Fibroblast of skin of abdomen (primary cell): ENCODE measurements at regions not wholly inside any gene's neighbourhood (a gene's known extent, or its start where the extent isn't known, plus 50 kb on each side); places are given as distances from the start of the nearest gene placed in this dataset.
"Not testable (repeated sequence)": the region's sequence is repeated elsewhere in the genome, so short reads cannot be mapped to it uniquely, and the experiment has no call there.

Experiments used
- DNase-seq: peaks from one replicate; pipeline ENCODE4 v3.0.0-alpha.2; 2013

DNA sequence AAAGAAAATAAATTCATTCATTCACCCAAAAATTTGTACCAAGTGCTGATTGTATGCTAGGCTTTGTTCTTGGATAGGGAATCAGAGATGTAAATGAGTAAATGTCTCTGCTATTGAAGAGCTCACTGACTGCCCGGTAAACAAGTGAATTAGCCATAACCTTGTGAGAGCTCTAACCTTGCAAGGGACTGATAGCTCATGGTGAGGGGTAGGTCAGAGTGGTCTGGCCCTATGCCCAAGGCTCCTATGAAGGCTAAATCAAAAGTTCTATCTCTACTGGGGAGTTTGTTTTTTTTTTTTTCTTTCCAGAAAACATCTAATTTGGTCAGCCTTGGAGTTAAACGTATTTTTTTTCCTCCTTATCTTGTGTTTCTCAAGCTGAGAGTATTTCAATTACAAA lies 172.8 kb upstream of the CDH11 start:
- no peak for DNase-seq

DNA sequence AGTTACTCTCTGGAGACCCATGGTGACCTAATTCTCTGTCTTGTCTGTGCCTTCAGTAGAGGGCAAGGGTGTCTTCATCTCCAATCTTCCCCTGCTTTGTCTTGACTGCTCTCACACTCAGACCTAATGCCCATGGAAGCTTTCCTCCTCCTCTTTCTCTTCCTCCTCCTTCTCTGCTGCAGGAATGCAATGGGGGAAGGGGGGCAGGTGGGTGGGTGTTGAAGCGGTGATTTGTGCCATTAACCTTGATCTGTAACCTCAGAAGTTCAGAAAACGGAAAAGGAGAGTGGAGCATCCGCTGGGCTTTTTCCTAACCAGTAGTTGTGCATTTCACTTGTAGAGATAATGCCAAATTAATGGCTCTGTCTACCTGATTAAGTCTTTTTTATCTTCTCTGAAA lies 172.3 kb upstream of the CDH11 start:
- no peak for DNase-seq

DNA sequence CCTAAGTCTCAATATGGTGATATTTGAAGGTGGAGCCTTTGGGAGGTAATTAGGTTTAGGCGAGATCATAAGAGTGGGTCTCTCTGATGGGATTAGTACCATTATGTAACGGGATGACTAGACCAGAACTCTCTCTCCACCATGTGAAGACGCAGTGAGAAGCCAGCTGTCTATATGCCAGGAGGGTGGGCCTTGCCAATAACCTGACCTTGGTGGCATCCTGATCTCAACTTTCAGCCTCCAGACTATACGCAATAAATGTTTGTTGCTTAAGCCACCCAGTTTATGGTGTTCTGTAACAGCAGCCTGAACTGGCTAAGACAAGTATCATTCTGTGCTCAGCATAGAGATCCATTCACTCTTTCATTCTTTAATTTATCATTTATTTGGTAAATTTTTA lies 167.2 kb upstream of the CDH11 start:
- no peak for DNase-seq

DNA sequence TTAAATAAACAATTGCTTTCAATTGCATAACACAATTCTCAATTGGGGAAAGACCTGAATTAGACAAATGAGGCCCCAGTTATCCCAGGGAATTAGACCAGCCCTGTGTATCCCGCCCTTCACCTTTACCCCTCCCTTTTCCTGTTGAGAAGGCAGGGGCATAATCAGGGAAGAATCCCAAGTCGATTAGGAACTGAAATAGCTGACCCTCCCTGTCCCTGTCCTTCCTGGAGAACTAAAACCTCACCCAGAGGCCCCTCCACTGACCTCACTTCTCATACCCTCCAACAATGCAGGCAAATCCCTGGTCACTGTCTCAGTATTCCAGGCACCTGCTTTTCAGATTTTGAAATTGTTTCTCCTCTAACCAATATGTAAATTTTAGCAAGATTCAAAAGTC lies 165.4 kb upstream of the CDH11 start:
- DNase-seq = no peak

DNA sequence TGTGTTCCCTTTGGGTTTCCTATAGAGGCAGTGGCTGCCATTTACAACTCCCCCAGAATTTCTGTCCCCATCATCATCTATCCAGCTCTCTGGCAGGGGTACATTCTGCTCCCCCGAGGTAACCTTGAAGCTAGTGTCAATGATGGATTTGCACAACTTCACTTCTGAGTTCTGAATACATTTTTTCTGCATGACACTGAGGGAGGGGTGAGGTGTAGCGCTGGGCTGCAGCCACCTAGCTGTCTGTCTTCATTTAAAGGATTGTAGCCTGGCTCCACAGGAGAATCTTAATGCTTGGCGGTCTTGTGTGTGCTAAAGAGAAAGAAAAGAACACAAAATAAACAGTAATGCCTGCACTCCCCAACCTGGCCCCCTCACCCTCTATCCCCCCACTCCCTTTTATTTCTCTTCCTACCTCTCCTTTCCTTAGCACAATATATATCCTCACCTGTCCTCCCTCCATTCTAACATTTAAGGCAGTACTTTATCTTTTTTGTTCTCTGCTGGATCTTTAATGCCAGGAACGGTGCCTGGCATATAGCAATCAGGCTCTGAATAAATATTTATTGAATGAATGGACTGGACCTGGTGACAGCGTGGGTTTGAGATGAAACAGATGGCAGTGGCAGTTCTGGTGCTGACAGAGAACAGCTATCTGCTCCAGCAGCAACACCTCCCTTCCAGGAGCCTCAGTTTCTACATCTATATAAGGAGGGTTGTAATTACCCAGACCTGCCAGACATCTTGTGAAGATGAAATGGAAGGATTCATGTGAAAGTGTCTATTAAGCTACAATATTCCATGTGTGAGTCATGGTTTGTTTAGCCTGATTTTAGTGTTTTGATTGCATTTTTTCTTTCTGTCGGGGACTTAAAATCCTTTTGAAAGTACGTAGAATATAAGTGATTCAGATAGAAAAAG lies 163.5 kb upstream of the CDH11 start:
- no peak for DNase-seq

DNA sequence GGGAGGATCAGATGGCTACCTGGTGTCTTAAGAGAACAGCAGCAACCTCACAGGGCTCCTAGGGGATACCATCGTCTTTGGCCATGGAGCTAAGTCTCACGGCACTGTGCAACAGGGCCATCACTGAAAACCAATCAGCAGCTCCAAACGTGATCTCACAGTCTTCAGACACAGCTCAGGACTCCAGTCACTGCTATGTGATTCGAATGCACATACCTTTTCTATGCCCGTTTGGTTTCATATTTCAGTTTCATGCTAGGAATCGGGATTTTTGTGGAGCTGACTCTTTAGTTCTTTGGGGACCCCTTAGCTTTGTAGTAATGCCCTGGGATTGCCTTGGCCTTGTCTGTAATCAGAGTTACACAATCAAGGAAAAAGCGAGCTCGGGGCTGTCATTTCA lies 162.8 kb upstream of the CDH11 start:
- DNase-seq = peak; percentile 36

DNA sequence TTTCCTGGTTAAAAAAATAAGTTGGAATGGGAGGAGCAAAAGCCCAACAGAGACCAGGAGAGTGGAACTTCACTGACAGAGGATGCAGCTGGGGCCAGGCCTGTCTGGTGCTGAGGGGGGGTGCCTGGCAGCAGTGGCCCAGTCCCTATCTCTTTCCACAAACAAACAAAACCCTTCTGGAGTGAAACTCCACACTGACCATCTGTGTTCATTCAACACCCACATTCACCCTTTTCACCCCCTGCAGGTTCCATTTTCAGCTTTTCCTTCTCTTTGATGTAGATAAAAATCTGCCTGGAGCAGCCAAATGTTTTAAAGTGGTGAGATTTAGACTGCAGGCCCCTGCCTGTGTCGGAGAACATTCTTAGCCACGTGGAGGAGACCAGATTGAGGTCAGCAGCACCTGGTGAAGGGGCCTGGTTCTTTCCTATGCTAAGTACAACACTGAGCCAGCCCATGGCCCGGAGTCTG lies 161.4 kb upstream of the CDH11 start:
- DNase-seq = no peak

DNA sequence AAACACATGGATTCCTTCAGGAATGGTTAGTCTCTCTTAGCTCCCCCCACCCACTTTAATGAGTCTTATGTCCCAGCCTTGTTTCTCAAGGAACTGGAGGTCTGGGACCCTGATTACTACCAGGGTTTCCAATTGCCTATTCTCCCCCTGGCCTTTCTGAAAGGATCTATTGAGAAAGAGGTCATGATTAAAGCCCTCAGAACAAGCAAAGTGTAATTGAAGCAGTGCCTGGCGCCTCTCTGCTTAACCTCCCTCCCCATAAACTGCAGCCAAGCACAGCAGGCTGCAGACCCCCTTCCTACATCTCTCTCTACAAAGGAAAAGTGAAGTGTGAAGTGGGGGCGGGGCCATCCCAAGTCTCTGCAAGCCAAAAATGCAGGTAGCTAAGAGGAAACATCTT lies 159.7 kb upstream of the CDH11 start:
- no peak for DNase-seq

DNA sequence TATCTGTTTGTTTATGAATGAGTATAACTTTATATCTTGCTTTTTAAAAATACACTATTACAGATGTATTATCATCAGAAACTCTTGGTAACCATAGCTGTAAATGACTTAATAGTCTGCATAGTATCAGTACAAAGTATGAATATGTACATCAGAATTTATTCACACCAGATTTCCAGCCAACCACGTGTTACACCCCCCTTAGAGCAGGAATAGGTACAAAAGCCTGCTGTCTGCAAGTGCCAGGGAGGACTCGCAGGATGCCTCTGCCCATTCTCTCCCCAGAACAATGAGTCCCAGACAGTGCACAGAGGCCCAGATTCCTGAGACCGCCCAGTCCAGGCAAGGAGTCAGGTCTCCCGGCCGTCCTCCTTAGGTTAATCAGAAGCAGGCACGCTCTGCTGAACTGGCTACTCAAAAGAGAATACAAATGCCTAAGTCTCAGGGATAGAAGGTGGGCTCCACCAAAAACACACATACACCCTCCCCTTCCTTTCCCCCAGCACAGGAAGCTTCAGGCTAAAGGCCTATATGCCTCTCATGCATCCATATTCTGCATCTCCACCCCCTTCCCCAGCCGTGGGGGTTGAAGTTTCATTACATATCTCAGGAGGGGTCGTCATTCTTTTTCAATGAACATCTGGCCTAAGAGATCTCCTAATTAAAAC lies 159.1 kb upstream of the CDH11 start:
- DNase-seq = no peak

DNA sequence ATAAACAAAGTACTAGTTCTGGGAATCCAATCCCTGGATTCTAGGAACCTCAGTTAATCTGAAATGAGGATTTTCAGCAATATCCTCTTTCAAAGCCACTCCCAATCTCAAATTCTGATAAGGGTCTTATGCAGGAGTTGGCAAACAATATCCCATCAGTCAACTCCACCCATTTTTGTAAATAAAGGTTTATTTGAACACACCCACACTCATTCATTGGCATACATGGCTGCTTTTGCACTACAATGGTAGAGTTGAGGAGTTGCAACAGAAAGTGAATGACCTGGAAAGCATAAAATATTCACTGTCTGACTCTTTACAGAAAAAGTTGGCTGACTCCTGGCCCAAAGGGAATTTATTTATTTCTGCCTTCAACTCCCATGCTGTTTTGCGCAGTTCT lies 157.7 kb upstream of the CDH11 start:
- no peak for DNase-seq

DNA sequence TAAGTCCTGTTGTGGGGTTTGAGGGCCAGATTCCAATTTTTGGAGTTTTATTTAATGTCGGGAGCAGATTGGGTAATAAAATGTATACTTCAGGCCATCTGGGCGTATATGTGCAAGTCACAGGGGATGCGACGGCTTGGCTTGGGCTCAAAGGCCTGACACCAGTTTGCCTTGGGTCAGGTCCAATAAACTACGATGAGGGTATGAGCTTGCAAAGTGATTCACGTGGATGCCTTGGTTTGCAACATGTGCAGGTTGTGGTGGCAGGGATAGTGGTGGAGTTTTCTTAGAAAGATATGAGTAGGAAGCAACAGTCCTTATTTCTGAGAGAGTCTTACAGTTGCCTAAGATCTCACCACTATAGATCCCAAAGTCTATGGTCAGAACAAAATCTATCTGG lies 157.0 kb upstream of the CDH11 start:
- no peak for DNase-seq

DNA sequence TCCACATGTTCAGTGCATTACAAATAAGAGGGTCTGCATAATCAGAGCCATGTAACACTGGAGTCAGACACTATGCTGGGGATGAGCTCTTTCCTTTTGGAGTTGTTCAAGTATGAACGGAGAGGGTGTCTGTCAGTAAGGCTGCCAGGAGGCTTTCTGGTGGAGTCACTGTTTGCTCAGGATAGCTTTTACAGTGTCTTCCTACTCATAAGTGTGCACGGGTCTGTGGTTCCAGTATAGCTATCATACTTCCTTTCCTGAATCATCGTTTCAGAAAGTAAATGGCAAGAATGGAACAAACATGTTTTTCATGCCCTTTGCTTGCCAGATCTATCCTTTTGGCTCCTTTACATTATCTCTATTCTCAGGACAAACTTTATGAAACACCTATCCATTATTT lies 152.7 kb upstream of the CDH11 start:
- DNase-seq = peak; percentile 52

DNA sequence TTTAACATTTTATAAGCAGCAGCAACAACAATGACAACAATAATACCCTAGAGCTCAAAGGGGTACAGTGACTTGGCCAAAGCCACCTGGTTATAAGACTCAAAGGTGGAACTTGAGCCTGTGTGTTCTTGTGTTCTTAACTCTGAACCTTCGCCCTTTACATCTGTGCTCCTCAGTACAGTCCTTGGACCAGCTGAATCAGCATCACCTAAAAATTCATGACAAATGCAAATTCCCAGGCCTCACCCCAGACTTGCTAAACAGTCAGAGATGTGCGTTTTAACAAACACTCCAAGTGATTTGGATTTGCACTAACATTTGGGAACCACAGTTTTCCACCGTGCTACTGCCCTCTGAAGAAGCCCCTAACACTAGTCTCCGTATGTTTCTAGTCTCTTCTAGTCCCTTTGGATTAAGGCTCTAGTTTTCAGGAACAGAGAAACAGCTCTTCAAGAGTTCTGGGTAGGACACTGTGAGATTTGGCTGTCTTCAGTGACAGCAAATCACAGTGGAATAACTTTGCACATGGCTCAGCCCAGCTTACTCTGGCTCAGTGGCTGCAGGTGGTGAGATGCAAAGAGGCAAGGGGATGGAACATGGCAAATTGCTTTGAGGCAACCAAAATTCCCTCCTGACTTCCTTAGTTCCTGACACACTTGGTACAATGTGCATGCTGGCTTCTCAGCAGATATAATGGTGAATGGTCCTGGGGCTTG lies 151.0 kb upstream of the CDH11 start:
- no peak for DNase-seq

DNA sequence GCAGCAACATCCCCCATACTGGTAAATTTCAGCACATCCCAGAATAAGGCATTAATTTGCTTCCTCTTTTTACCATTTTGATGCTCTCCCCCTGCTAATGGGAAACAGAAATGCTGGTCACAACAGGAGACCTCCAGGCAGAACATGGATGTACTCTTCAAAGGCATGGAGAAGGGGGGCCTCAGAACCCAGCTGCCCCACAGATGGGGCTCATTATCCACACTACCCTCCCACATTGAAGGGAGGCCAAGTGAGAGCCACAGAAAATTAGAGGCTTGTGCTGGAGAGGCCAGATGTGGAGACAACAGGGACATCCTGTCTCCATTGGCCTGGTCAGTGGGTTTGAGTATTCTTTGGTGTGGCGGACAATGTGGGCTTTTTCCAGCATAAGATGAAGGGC lies 150.1 kb upstream of the CDH11 start:
- DNase-seq = peak; percentile 37

DNA sequence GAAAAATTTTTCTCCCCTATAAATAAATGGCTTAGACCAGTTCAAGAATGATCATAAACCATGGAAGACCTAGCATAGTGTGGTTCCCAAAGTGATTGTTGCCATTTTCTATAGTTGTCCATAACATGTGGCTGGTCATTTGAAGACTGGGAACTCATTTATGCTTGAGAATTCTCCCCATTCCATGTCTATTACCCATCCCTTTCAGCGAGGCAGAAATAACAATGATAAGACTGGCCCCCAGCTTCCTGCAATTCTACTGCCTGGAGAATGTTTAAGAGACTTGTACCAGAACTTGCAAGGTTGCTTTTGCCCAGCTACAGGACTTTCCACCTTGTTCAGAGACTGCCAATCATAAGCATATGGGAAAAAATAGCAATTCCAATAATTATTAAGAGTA lies 146.5 kb upstream of the CDH11 start:
- DNase-seq = no peak

DNA sequence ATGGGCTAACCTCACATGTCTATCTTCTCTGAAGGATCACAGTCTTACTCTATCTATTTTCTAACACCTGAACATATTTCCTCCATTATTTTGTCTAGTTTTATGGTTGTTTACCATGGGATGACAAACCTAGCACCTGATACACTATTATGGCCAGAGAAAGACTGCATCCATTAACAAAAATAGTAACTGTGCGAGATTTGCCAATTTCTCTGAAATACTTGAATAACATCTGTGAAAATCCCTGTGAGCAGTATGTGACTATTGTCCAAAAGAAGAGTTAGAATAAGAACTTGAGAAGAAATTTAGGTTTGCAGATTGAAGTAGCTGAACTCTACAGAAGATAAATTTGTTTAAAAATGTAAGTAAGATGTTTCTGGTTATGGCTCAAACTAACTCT lies 142.0 kb upstream of the CDH11 start:
- DNase-seq = no peak

DNA sequence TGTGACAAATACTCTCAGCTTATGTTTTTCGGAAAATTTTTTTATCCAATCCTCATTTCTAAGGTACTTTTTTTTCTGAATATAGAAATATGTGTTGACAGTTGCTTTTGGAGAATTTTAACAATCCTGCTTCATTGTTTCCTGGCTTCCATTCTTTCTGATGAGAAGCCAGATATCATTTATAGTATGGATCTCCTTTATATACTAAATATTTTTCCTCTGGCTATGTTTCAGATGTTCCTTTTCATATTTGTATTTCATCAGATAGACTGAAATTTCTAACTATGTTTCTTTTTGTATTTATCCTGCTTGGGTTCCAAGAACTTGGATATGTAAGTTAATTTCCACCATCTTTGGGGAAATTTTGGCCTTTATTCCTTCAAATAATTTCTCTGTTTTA lies 138.9 kb upstream of the CDH11 start:
- no peak for DNase-seq

DNA sequence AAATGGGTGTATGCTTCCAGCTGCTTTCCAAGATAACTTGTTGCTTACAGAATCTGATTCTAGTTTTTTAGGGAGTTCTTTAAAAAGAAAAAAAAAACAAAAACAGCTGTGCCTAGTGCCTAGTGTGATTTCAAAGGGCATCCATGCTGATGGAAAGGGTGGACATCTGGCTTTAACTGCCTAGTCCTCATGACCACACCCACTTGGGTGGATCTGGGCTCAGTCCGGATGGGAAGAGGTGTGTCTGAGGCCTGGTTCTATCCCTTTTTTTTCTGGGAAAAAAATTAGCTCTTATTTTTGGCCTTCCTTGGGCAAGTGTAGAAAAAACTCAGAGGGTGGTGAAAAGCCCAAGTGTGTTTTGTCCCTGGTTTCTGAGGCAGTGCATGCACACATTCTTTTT lies 132.3 kb upstream of the CDH11 start:
- no peak for DNase-seq

DNA sequence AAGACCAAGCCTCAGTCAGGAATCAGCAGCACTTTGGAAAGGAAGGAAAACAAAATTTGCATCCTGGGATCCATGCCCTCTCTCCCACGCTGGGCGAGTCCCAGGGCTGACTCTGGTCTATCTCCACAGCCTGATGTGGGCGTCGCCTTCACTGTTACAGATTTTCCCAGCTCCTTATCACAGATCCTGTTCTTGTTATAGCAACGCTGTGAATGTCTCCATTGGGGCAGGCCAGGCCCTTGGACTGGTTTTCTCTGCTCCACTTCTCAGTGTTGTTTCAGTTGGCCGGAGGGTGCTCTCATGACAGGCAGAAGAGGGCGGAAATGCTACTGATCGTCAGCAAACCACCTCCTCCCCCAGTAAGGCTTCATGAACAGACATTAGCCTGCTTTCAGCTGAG lies 127.9 kb upstream of the CDH11 start:
- no peak for DNase-seq

DNA sequence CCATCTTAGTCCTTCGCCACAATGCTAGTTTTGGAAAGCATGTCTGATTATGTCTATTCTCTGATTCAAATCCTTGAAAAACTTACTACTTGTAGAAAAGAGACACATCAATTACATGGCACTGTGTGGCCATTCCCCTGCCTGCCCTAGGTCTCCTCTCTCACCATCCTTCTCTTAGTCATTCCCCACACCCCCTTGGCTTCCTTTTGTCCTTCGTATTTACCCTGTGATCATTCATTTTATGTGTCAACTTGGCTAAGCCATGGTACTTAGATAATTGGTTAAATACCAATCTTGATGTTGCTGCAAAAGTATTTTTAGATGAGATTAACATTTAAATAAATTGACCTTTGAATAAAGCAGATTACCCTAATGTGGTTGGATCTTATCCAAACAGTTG lies 122.9 kb upstream of the CDH11 start:
- DNase-seq = no peak

DNA sequence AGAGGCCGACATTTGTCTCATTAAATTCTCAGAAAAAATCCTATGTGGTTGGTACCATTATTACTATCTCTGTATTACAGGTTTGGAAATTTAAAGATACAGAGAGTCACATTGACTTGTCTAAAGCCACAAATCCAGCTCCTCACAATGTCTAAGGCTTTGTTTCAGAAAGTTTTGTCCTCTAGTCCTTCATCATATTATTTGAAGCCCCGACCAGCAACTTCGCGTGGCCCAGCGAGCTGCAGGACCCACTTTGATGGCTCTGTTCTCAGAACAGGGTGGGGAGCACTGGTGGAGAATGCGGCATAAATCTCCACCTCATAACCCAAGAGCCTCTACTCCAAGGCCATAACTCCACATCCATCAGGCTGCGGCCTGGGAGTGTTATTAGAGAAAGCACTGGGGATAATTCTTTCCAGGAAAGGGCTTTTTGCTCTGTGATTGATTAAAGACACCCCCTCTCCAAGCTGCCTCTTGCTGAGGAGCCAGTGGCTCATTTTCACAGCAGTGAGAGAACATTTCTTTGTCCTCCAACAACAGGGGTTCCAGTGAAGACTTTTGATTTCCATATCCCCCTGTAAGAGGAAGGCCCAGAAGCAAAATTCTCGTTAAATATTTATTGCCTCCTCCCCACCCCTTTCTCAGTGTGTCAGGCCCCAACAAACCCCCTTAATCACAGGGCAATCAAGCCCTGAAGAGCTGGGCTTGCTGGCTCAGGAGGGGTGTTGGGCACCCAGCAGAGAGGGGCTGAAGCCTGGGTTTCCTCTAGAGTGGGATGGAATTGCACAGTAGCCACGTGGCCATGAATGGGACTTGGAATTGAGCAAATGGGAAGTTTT lies 113.7 kb upstream of the CDH11 start:
- peak; percentile 27 for DNase-seq

DNA sequence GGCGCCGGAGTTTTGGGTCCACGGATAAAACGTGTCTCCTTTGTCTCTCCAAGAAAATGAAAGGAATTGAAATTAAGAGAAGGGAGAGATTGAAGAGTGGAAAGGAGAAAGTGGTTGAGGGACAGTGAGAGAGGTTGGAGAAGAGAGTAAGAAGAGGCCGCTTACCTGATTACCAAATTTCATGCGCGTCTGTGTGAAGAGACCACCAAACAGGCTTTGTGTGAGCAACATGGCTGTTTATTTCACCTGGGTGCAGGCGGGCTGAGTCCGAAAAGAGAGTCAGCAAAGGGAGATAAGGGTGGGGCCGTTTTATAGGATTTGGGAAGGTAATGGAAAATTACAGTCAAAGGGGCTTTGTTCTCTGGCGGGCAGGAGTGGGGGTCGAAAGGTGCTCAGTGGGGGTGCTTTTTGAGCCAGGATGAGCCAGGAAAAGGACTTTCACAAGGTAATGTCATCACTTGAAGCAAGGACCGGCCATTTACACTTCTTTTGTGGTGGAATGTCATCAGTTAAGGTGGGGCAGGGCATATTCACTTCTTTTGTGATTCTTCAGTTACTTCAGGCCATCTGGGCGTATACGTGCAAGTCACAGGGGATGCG lies 113.0 kb upstream of the CDH11 start:
- DNase-seq = not testable (repeated sequence)
